Panc1 (cell line): ENCODE measurements at regions not wholly inside any gene's neighbourhood (a gene's known extent, or its start where the extent isn't known, plus 50 kb on each side); places are given as distances from the start of the nearest gene placed in this dataset.

ENCODE experiments used
- CTCF ChIP-seq: fragments of 450-650 bp; IDR thresholded peaks from 2 replicates; pipeline ENCODE4 v1.5.1; 2017; ENCODE audit warnings: mild to moderate bottlenecking
- REST ChIP-seq, 2 experiments: IDR thresholded peaks; 2 replicates each; pipeline ENCODE4 v1.6.1; 2011 to 2012; ENCODE audit warnings: low read depth in 2 of 2, control low read depth in 1 of 2, low read length in 1 of 2, mild to moderate bottlenecking in 1 of 2, moderate library complexity in 1 of 2; ENCODE audit not compliant: insufficient read depth in 1 of 2

DNA sequence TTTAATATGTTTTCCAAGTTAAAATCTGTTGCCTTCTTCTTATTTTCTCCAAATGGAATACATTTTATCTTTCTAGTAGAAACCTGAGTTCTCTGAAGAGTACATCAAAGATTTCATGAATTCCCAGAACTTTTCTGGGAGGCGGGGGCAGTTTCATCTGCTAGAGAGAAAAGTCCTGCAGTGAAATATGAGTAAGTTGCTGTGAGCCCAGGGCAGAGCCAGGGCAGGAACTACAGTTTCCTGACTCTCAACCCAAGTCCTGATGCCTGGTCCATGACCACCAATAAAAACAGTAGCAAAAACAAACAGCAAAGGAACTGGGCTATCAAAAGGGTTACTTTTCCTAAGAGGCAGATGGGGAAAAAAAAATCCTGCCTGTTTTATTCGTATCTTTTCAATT, 239.4 kb upstream of the CTSO start:
- TF ChIP-seq CTCF (no peak), REST (IDR thresholded peaks at IDR 0.05; ENCODE audit: insufficient read depth in 1 of 2, low read depth in 2 of 2, low read length in 1 of 2) (no peak)
